Breast epithelium (tissue), 4 donors: ENCODE measurements at regions not wholly inside any gene's neighbourhood (a gene's known extent, or its start where the extent isn't known, plus 50 kb on each side); places are given as distances from the start of the nearest gene placed in this dataset.

Experiments
- DNase-seq, 2 donors: peaks; one replicate each; pipeline ENCODE4 v3.0.0-alpha.2; 2019; ENCODE audit warnings: low spot score in 2 of 2
- H3K27ac ChIP-seq, 2 donors: fragments of 200-600 bp; sonication (generic) in 1 of 2; one replicate each; pipeline ENCODE4 v1.5.1; 2016 to 2019; ENCODE audit warnings: mild to moderate bottlenecking in 1 of 2
- H3K27me3 ChIP-seq, 2 donors: fragments of 200-600 bp; sonication (generic) in 1 of 2; one replicate each; pipeline versions ENCODE4 v1.5.1 to v1.6.0; 2017 to 2019; ENCODE audit warnings: control low read depth in 1 of 2, mild to moderate bottlenecking in 1 of 2
- H3K36me3 ChIP-seq: fragments of 200-600 bp; one replicate; pipeline ENCODE4 v1.5.1; 2019
- H3K4me1 ChIP-seq, 2 donors: fragments of 200-600 bp; sonication (generic); one replicate each; pipeline ENCODE4 v1.5.1; 2016 to 2019; ENCODE audit warnings: control low read depth in 1 of 2
- H3K4me3 ChIP-seq, 3 donors: fragments of 200-600 bp; sonication (generic); 1 replicate in 2 of 3; 2 replicates in 1 of 3; pipeline ENCODE4 v1.5.1; 2016 to 2019; ENCODE audit warnings: mild to moderate bottlenecking in 3 of 3, moderate library complexity in 2 of 3
- H3K9me3 ChIP-seq, 2 donors: fragments of 200-600 bp; sonication (generic) in 1 of 2; one replicate each; pipeline ENCODE4 v1.5.1; 2016 to 2019; ENCODE audit warnings: control low read depth in 1 of 2
- POLR2A ChIP-seq: fragments of 450-650 bp; IDR thresholded peaks from one replicate; pipeline ENCODE4 v1.6.1; 2016; ENCODE audit warnings: antibody characterized with exemption, mild to moderate bottlenecking, moderate library complexity
- POLR2AphosphoS5 ChIP-seq, 3 donors: sonication (generic); formaldehyde crosslinking; IDR thresholded peaks; one replicate each; pipeline ENCODE4 v1.6.1; 2017; ENCODE audit warnings: antibody characterized with exemption in 3 of 3
- intact Hi-C: fragments of 100-400 bp; cut with DNase I; formaldehyde crosslinking; loops from one replicate; pipeline ENCODE4 v1.15.1; 2023; ENCODE audit warnings: low total_unique reads
- TF ChIP-seq, protein P1 (sequence below), 3 donors: fragments of 450-650 bp; IDR thresholded peaks; one replicate each; pipeline ENCODE4 v1.5.1; 2016 to 2017; ENCODE audit warnings: antibody characterized with exemption in 3 of 3, mild to moderate bottlenecking in 3 of 3, moderate library complexity in 3 of 3

DNA sequence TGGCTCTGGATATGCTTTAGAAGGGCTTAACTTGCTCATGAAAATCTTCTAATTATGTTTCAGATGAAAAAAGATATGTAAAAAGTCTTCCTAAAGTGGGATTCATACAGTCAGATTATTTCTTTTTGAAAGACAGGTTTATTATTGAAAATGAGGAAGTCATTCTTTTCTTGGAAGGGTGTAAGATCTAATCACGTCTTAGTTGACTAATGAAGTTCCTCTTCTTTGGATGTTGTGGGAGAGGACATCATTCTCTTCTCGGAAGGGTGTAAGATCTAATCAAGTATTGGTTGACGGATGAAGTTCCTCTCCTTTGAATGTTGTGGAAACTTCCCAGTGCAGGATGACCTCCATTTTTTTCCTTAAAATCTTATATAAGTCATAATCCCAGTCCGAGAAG is 74.9 kb downstream of the ALG10 start:
- Histone ChIP-seq H3K4me3 (no peak overlapping the region), H3K9me3 (no peaks in the 10 kb centered on the region), H3K4me1 (no peaks in the 10 kb centered on the region), H3K27me3 (no peaks in the 10 kb centered on the region), H3K36me3 (no peaks in the 10 kb centered on the region), H3K27ac (no peak overlapping the region)
- TF ChIP-seq POLR2AphosphoS5 (IDR thresholded peaks at IDR 0.05), result no peak
- TF ChIP-seq, protein P1, sequence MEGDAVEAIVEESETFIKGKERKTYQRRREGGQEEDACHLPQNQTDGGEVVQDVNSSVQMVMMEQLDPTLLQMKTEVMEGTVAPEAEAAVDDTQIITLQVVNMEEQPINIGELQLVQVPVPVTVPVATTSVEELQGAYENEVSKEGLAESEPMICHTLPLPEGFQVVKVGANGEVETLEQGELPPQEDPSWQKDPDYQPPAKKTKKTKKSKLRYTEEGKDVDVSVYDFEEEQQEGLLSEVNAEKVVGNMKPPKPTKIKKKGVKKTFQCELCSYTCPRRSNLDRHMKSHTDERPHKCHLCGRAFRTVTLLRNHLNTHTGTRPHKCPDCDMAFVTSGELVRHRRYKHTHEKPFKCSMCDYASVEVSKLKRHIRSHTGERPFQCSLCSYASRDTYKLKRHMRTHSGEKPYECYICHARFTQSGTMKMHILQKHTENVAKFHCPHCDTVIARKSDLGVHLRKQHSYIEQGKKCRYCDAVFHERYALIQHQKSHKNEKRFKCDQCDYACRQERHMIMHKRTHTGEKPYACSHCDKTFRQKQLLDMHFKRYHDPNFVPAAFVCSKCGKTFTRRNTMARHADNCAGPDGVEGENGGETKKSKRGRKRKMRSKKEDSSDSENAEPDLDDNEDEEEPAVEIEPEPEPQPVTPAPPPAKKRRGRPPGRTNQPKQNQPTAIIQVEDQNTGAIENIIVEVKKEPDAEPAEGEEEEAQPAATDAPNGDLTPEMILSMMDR (IDR thresholded peaks at IDR 0.05), result no peak
- TF ChIP-seq POLR2A, result no peak
- no peak for DNase-seq
- intact Hi-C loops, result no loop called here

DNA sequence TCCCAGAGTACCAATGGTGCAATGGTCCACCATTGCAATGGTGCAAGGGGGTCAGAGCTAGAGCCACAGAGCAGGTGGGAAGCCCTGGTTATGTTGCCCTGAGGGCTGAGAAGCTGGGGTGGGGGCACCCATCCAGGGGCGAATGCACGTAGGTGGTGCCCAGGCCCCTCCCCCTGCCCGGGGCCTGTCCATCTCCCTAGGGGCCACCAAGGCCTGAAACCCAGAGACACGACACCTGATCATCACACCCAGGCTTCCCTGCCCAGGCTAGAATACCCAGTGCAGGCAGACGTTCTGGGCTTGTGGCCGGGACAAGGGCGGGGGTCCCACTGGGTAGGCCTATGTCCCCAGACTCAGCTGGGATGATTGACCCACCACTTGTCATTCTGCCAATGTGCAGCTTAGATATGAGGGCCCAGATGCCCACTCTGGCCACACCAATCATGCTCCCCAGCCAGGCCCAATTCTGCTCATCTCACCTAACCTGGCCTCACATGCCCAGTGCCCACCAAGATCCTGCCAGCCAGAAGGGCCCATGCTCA is 83.2 kb downstream of the ALG10 start:
- TF ChIP-seq, protein P1 (IDR thresholded peaks at IDR 0.05), result no peak
- Histone ChIP-seq H3K27me3 (peaks cover 0 to 12% of the 10 kb centered on the region in 2 donors), H3K36me3 (no peaks in the 10 kb centered on the region), H3K4me1 (no peaks in the 10 kb centered on the region), H3K27ac (no peak overlapping the region), H3K4me3 (no peak overlapping the region), H3K9me3 (no peaks in the 10 kb centered on the region)
- no peak for DNase-seq
- intact Hi-C loops, result no loop called here

DNA sequence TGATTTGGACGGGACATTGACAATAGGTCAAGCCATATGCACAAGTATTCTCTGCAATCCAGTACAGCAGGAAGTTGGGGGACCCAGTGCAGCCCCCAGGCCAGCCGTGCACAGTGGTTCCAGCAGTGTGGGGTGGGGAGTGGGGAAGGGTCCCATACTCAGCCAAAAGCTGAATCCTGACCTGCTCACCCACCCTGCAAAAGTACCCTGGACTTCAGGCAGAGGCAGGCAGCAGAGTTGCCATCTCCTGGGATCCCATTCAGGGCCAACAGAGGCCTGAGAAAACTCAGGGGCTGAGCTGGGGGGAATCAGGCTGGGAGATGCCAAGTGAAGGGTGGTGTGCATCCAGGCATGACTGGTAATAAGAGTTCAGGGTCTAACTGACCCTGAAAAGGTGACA is 83.9 kb downstream of the ALG10 start:
- peaks cover 0 to 12% of the 10 kb centered on the region in 2 donors for H3K27me3 ChIP-seq
- H3K27ac ChIP-seq, result no peak overlapping the region
- intact Hi-C loops, result no loop called here
- TF ChIP-seq POLR2AphosphoS5 (IDR thresholded peaks at IDR 0.05) (no peak), POLR2A (no peak)
- TF ChIP-seq, protein P1 (IDR thresholded peaks at IDR 0.05), result no peak
- no peak for DNase-seq
- H3K4me3 ChIP-seq, result no peak overlapping the region
- no peaks in the 10 kb centered on the region for H3K36me3 ChIP-seq
- H3K4me1 ChIP-seq, result no peaks in the 10 kb centered on the region
- no peaks in the 10 kb centered on the region for H3K9me3 ChIP-seq

DNA sequence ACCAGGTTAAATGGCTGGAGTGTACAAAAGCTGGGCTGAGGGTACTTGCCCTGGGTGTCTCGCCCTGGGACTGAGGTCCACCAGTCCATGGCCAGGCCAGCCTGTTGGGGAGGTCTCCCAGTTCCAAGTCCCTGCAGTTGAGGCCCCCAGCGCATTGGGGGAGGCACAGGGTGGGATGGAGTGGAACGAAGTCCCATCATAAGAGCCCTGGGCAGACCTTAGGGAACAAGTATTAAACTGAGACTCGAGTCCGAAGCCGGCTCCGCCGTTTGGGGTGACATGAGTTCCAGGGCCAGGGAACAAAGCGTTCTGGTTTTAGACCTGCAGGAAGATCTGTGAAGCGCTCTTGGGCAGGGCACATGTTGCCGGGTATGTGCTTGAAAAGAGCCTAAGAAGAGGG is 84.7 kb downstream of the ALG10 start:
- no peak overlapping the region for H3K4me3 ChIP-seq
- TF ChIP-seq, protein P1 (IDR thresholded peaks at IDR 0.05), result no peak
- no peak for TF ChIP-seq POLR2AphosphoS5 (IDR thresholded peaks at IDR 0.05)
- TF ChIP-seq POLR2A, result no peak
- intact Hi-C loops, result no loop called here
- no peak overlapping the region for H3K27ac ChIP-seq
- H3K36me3 ChIP-seq, result no peaks in the 10 kb centered on the region
- no peaks in the 10 kb centered on the region for H3K4me1 ChIP-seq
- no peak for DNase-seq
- no peaks in the 10 kb centered on the region for H3K9me3 ChIP-seq
- peaks cover 0 to 12% of the 10 kb centered on the region in 2 donors for H3K27me3 ChIP-seq

DNA sequence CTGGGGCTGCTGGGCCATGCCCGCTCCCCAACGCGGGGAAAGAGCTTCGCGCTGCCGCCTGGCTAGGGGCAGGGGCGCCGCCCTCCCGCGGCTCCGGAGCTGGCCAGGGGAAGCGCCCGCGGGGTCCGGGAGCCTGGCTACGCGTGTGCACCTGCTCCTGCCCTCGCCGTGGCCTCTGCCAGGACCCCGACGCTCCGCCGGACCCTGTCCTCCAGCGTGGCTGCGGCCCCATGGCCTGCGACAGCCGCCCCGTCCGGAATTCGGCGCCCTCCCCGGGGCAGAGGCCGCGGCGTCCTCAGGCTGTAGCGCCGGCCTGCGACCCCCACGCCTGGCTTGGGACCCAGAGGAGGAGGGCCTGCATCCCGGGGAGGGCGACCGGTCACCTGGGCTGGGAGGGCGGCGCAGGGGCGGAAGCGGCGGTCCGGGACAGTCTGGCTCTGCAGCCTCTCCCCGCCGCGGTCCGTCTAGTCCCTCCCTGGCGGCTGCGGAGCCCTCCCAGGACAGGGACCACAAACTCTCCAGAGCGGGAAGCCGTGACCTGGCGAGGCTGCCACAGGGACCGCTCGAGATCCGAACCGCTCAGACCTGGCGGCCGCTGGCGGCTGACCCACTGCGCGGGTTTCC is 85.6 kb downstream of the ALG10 start:
- TF ChIP-seq, protein P1 (IDR thresholded peaks at IDR 0.05), result no peak
- TF ChIP-seq POLR2A, result no peak
- Histone ChIP-seq H3K4me3 (peak overlapping the region in 2 of 3 donors; percentile 38 to 51), H3K27me3 (peaks cover 0 to 12% of the 10 kb centered on the region in 2 donors), H3K9me3 (no peaks in the 10 kb centered on the region), H3K36me3 (no peaks in the 10 kb centered on the region), H3K27ac (no peak overlapping the region), H3K4me1 (no peaks in the 10 kb centered on the region)
- intact Hi-C loops, result no loop called here
- no peak for DNase-seq
